ENCODE measurements at regions not wholly inside any gene's neighbourhood (a gene's known extent, or its start where the extent isn't known, plus 50 kb on each side); places are given as distances from the start of the nearest gene placed in this dataset.
"Not testable (repeated sequence)": the region's sequence is repeated elsewhere in the genome, so short reads cannot be mapped to it uniquely, and the experiment has no call there.

- DNase-seq, result peak in 2 of 3 donors; percentile 34 to 49
Measured at GRCh38 chr10:9825491-9826018, 1192.1 kb upstream of the CELF2 start.

GRCh38 chr10:9828110-9828509, 1189.6 kb upstream of the CELF2 start:
- no peak for DNase-seq

GRCh38 chr10:9833942-9834341, 1183.7 kb upstream of the CELF2 start:
- no peak for DNase-seq

GRCh38 chr10:9834434-9834833, 1183.2 kb upstream of the CELF2 start:
- no peak for DNase-seq

GRCh38 chr10:9845075-9845474, 1172.6 kb upstream of the CELF2 start:
- DNase-seq, result no peak

- DNase-seq, result no peak
Measured at GRCh38 chr10:9848278-9848677, 1169.4 kb upstream of the CELF2 start.

- no peak for DNase-seq
Measured at GRCh38 chr10:9848981-9849380, 1168.7 kb upstream of the CELF2 start.

- DNase-seq, result no peak
Measured at GRCh38 chr10:9850415-9850814, 1167.3 kb upstream of the CELF2 start.

- DNase-seq, result no peak
Measured at GRCh38 chr10:9851808-9852207, 1165.9 kb upstream of the CELF2 start.

GRCh38 chr10:9853405-9854355, 1164.0 kb upstream of the CELF2 start:
- no peak for DNase-seq

GRCh38 chr10:9855451-9855850, 1162.2 kb upstream of the CELF2 start:
- DNase-seq, result not testable (repeated sequence)

GRCh38 chr10:9858816-9859215, 1158.9 kb upstream of the CELF2 start:
- no peak for DNase-seq

- no peak for DNase-seq
Measured at GRCh38 chr10:9860045-9860444, 1157.6 kb upstream of the CELF2 start.

- DNase-seq, result no peak
Measured at GRCh38 chr10:9863559-9864121, 1154.0 kb upstream of the CELF2 start.

GRCh38 chr10:9868499-9868898, 1149.2 kb upstream of the CELF2 start:
- DNase-seq, result no peak

GRCh38 chr10:9869205-9869604, 1148.5 kb upstream of the CELF2 start:
- DNase-seq, result no peak

- no peak for DNase-seq
Measured at GRCh38 chr10:9869606-9870176, 1148.0 kb upstream of the CELF2 start.

GRCh38 chr10:9875353-9875752, 1142.3 kb upstream of the CELF2 start:
- DNase-seq, result no peak

- DNase-seq, result no peak
Measured at GRCh38 chr10:9877978-9878377, 1139.7 kb upstream of the CELF2 start.

GRCh38 chr10:9878383-9878782, 1139.3 kb upstream of the CELF2 start:
- no peak for DNase-seq

GRCh38 chr10:9885761-9886160, 1131.9 kb upstream of the CELF2 start:
- peak in 1 of 3 donors; percentile 1 for DNase-seq

- no peak for DNase-seq
Measured at GRCh38 chr10:9886772-9887171, 1130.9 kb upstream of the CELF2 start.

- DNase-seq, result no peak
Measured at GRCh38 chr10:9895453-9895852, 1122.2 kb upstream of the CELF2 start.

- DNase-seq, result no peak
Measured at GRCh38 chr10:9895981-9896380, 1121.7 kb upstream of the CELF2 start.
